Activated CD8-positive, alpha-beta memory T cell treated with anti-CD3 and anti-CD28 coated beads for 1 hour (primary cell): ENCODE measurements at regions not wholly inside any gene's neighbourhood (a gene's known extent, or its start where the extent isn't known, plus 50 kb on each side); places are given as distances from the start of the nearest gene placed in this dataset.

ENCODE experiments used
- DNase-seq, 2 donors: peaks; one replicate each; pipeline ENCODE4 v3.0.0-alpha.2; 2020; ENCODE audit warnings: low read depth in 1 of 2; ENCODE audit errors: extremely low read depth in 1 of 2

DNA sequence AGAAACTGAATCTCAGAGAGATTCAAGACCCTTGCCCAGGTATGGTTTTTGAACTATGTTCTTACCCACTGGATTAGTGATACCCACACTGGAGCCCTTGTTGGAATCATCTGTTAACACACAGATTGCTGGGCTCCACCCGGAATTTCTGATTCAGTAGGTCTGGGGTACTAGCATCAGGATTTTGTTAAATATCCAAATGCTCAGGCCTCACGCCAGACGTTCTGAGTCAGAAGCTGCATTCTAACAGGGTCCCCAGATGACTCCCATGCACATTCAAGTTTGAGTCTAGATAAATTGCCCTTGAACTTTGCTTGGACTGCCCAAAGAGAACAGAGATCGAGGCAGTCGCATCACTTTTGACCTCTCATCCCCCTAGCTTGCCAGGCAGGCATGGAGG is 182.0 kb upstream of the WWC1 start:
- DNase-seq, result no peak

- DNase-seq, result no peak
Measured at GRCh38 chr5:168110384-168110783, 181.1 kb upstream of the WWC1 start.

DNA sequence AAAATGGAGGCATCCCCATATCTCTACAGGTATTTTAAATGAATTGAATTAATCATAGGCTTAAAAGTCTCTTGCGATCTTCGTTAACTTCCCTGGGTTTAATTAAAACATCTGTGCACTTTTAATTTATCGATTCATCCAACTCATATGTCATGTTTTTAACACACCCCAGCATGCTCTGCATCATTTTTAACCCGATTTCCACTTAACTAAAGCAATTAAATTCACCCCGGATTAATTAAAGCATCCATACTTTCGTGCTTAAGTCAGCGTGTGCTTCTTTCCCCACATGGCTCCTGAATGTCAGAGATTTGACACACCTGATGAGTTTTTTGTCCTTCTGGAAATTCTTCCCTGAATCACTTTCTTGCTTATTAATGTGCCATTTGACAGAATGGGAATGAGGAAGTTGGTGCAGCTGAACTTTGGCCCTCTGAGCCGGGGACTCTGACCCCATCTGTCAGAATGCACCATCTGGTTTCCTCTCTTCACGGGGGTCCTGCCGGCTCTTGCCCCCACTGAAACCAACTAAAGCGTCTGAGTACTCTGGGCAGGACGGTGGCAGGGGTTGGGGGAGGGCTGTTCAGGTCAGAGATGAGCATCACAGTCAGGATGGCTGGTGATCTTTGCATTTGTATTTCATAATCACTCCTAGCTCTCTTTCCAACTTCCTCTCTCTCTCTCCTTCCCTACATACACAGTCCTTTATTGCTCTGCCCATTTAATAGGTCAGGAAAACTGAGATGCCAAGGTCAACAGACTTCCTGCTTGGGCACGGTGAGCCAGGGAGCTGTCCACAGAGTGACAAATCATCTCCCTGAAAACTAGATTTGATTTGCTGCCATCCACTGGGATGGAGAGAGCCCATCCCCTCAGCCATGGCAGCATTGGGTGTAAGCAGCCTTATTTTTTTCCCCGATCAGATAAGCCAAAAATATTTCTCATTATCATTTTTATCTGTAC is 180.3 kb upstream of the WWC1 start:
- DNase-seq, result no peak

- no peak for DNase-seq
Measured at GRCh38 chr5:168114444-168115017, 176.9 kb upstream of the WWC1 start.

DNA sequence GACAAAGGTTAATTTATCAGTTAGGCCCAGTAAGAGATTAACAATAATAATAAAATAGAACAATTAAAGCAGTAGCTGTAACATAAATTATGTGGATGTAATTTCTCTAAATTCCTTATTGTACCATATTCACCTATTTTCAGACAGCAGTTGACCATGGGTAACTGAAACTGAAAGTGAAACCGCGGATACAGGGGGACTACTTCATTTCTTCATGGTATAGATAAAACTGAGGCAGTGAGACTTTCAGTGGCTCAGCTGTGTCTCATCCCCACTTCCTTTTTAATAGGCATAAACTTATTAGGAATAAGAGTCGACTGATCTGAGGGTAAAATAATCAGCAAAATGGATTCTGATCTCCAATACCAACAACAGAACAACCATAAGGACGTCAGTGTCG is 174.0 kb upstream of the WWC1 start:
- no peak for DNase-seq

GRCh38 chr5:168118042-168118668 is 173.3 kb upstream of the WWC1 start:
- DNase-seq, result no peak

- DNase-seq, result no peak
Measured at GRCh38 chr5:168120401-168121137, 170.9 kb upstream of the WWC1 start.

DNA sequence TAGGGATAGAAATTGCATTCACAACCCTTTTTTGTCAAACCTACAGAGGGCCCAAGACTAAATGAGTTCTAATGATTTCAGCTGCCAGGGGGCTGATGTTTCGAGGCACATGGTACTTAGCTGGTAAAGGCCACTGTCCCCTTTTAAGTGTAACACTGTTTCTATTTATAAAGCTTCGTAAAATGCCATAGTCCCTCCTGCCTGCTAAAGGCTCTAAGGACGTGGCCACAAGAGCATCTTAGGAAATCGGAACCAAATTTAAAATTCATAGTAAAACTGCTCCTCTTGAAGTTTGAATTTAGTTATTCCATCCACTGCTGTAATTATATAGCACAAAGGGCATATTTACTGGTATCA is 170.3 kb upstream of the WWC1 start:
- no peak for DNase-seq

- no peak for DNase-seq
Measured at GRCh38 chr5:168123631-168124528, 167.6 kb upstream of the WWC1 start.

DNA sequence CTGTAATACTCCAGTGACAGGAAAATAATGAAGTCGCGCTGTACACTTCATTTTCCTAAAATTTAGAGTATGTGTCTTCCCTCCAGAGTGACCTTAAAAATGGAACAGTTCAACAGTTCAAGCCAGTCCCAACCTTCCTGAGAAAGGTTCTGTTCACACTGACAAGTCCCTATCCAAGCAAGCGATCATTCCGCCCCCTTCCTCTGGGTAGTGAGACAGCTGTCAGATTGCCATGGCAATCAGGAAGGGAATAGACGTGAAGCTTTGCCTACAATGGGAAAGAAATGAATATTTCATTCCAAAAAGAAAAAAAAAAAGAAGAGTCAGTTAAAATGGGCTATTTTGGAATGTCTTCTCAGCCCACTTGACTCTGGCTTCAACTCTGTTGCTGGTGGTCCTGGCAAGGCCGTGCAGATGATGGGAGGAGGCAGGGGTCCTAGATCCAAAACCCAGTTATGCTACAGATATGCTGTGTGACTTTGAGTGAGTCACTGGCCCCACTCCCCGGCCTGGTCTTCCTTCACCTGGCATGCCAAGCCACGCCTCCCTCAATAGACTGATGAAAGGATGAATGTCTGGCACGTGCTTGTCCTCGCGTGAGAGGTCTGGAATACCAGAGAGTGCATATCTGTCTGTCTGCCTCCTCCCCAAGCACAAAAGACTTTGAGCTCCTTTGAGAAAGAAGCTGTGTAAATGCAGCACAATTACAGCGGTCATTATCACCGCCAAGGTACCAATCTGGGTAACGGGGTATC is 165.8 kb upstream of the WWC1 start:
- no peak for DNase-seq

- no peak for DNase-seq
Measured at GRCh38 chr5:168126606-168127005, 164.8 kb upstream of the WWC1 start.

DNA sequence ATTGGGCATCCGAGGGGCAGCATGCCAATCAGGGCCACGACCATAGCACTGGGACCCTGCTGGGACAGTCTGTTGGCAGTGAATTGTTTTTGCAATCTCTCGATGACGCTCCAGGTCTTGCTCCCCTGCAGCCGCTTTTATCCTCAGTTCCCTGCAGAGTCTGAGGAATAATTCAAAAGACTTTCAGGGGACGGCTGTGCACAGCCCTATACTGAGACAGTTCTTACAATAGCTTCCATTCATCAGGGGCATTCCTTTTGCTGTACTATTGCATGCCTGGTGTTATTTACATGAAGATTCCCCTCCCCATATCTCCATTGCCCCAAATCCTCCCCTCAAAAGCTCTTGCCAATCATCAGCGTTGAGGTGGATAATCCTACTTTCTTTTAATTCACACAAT is 163.3 kb upstream of the WWC1 start:
- no peak for DNase-seq

GRCh38 chr5:168128557-168128956 is 162.9 kb upstream of the WWC1 start:
- DNase-seq, result no peak

DNA sequence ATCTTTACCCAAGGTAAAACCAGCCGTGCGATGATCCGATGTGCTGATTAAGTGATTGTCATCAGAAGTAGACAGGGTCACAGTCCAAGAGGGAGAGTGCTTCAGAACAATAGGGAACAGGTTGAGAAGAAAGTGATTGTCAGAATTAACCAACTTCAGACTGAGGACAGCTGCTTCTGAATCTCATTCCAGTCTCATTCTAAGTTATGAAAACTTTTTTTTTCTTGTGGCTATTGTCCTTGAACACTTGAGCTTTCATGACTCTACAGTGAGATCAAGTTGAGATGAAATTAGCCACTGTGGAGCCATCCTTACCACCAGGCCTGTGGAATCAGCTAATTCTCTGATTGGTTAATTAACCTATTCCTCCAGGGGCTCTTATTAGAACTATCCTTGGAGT is 159.9 kb upstream of the WWC1 start:
- no peak for DNase-seq

DNA sequence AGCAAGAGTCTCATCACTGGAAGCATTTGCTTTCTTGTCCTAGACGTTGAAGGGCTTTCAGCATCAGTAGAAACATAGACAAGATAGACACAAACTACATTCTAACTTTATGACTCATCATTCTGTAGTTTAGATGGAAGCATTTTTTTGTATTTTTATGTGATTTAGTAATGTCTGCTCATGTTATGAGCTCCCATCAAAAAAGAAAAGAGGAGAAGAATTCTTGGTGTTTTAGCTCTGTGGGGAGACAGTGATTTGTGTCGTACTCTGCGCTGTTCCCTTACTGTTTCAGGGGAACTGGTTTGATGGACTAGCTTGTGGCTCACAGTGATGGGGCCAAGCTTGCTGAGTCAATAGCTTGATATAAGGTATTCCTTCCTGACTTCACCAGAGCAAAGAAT is 159.2 kb upstream of the WWC1 start:
- DNase-seq, result no peak

DNA sequence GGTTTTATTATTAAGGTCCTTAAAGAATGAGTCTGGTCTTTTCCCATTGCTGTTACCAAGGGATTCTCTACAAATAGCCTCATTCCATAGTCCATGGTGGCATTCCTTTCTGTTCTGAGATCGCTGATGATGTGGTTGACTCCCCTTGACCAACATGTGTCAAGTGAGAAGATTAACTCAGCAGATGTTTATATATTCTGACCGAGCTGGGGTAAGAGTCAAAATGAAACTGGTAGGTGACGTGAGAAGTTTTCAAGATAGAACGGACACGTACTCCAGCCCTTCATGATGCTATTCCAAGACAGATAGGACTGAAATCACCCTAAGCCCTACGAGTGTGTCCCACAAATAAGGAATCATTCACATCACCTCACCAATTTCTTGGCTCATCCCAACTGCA is 155.5 kb upstream of the WWC1 start:
- no peak for DNase-seq

- no peak for DNase-seq
Measured at GRCh38 chr5:168136340-168136739, 155.1 kb upstream of the WWC1 start.

GRCh38 chr5:168137265-168137664 is 154.2 kb upstream of the WWC1 start:
- no peak for DNase-seq

DNA sequence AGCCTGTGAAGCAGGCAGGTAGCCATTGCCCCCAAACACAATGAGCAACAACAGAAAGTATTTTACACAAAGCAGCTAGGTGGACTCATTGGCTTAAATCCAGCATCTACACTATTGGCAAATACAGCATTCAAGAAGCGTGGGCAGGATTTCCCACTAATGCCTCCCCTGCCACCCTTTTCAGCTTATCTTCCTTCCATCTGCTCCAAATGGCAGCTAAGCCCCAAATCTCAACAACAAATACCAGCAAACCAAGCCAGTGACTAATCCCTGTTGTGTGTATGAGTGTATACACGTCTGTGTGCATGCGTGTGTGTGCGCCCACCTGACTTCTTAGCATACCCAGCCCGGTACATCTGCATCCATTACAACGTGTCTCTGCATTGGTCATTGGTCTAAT is 151.2 kb upstream of the WWC1 start:
- no peak for DNase-seq

- no peak for DNase-seq
Measured at GRCh38 chr5:168142402-168142801, 149.0 kb upstream of the WWC1 start.
